ENCODE measurements at regions not wholly inside any gene's neighbourhood (a gene's known extent, or its start where the extent isn't known, plus 50 kb on each side); places are given as distances from the start of the nearest gene placed in this dataset.

GRCh38 chr2:64773461-64774118 lies 119.9 kb upstream of the SERTAD2 start:
- no peak for DNase-seq
- WGBS, 4 donors: 84 to 88% (median 87%) methylated on average over 12 of the region's 12 CpGs
- TF ChIP-seq POLR2A (IDR thresholded peaks at IDR 0.05) (no peak), CTCF (IDR thresholded peaks at IDR 0.05) (no peak)
- no peaks in the 10 kb centered on the region for H3K36me3 ChIP-seq
- H3K9me3 ChIP-seq: peaks cover 0 to 12% (median 6%) of the 10 kb centered on the region in 12 donors
- no peak for ATAC-seq
- no peak overlapping the region for H3K27ac ChIP-seq
- no peaks in the 10 kb centered on the region for H3K27me3 ChIP-seq
- H3K4me1 ChIP-seq: peaks cover 0 to 25% (median 8%) of the 10 kb centered on the region in 12 donors
- intact Hi-C loops (cut with DNase I): no loop called here
- no peak overlapping the region for H3K4me3 ChIP-seq

- H3K36me3 ChIP-seq: no peaks in the 10 kb centered on the region
- H3K27me3 ChIP-seq: no peaks in the 10 kb centered on the region
- H3K4me1 ChIP-seq: peaks cover 0 to 17% (median 10%) of the 10 kb centered on the region in 12 donors
- no peak for DNase-seq
- intact Hi-C loops (cut with DNase I): no loop called here
- 98% methylated on average over 3 of the region's 3 CpGs for WGBS, 4 donors
- peaks cover 0 to 12% (median 6%) of the 10 kb centered on the region in 12 donors for H3K9me3 ChIP-seq
- TF ChIP-seq CTCF (IDR thresholded peaks at IDR 0.05) (no peak), POLR2A (IDR thresholded peaks at IDR 0.05) (no peak)
- no peak overlapping the region for H3K4me3 ChIP-seq
- H3K27ac ChIP-seq: no peak overlapping the region
- ATAC-seq: no peak
These were observed 124.1 kb upstream of the SERTAD2 start for GRCh38 chr2:64777841-64778240.

DNA sequence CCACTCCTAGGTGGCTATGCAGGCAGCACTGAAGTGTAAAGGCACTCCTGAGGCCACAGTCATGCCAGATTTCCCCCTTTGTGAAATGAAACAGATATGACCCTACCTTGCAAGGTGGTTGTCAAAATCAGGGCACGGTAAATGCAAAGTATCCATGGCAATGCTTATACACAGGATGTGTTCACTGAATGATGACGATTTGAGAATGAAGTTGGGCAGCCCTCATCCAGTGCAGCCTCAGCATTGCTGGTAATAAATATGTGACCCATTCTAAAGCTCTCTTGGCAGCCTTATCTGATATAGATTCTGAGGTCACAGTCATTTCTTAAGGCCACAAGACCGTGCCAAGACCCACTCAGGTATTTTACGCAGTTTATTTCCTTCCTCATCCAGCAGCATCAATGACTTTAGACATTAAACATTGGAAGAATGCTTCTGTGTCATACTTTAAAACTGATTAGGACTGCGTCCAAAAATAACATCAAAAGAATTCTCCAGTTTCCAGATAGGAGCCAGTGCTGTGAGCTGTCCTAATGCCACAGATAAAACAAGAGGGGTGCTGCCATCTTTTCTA lies 125.5 kb upstream of the SERTAD2 start:
- H3K9me3 ChIP-seq: peaks cover 0 to 12% (median 6%) of the 10 kb centered on the region in 12 donors
- no peak for TF ChIP-seq POLR2A (IDR thresholded peaks at IDR 0.05)
- no peak for TF ChIP-seq CTCF (IDR thresholded peaks at IDR 0.05)
- H3K27ac ChIP-seq: peak overlapping the region in 4 of 12 donors; percentile 6 to 38 (median 26)
- peaks cover 0 to 17% (median 10%) of the 10 kb centered on the region in 12 donors for H3K4me1 ChIP-seq
- no peak overlapping the region for H3K4me3 ChIP-seq
- 15 to 21% (median 18%) methylated on average over 5 of the region's 5 CpGs for WGBS, 4 donors
- intact Hi-C loops (cut with DNase I): no loop called here
- no peaks in the 10 kb centered on the region for H3K27me3 ChIP-seq
- DNase-seq (no peak), ATAC-seq (peak in 3 of 4 donors; percentile 46 to 85 (median 73))
- no peaks in the 10 kb centered on the region for H3K36me3 ChIP-seq

GRCh38 chr2:64780041-64780440 lies 126.3 kb upstream of the SERTAD2 start:
- no peak overlapping the region for H3K27ac ChIP-seq
- H3K4me1 ChIP-seq: peaks cover 0 to 17% (median 10%) of the 10 kb centered on the region in 12 donors
- H3K36me3 ChIP-seq: no peaks in the 10 kb centered on the region
- intact Hi-C loops (cut with DNase I): loop anchor here in 1 of 10 donors (5.0 kb wide), 1 partner anchor 47 kb away; no protein-coding TSS in a partner anchor
- peaks cover 0 to 11% (median 6%) of the 10 kb centered on the region in 12 donors for H3K9me3 ChIP-seq
- DNase-seq (no peak), ATAC-seq (no peak)
- no peaks in the 10 kb centered on the region for H3K27me3 ChIP-seq
- H3K4me3 ChIP-seq: no peak overlapping the region
- WGBS, 4 donors: 75 to 86% (median 82%) methylated on average over 6 of the region's 6 CpGs
- TF ChIP-seq CTCF (IDR thresholded peaks at IDR 0.05): no peak
- TF ChIP-seq POLR2A (IDR thresholded peaks at IDR 0.05): no peak
